HG03280 (cell line): ENCODE measurements at regions not wholly inside any gene's neighbourhood (a gene's known extent, or its start where the extent isn't known, plus 50 kb on each side); places are given as distances from the start of the nearest gene placed in this dataset.

Experiments
- ATAC-seq: cut with Tn5 transposase; IDR thresholded peaks from one replicate; pipeline ENCODE4 v1.9.1; 2021; ENCODE audit warnings: mild to moderate bottlenecking, moderate library complexity; ENCODE audit not compliant: unreplicated experiment

- no peak for ATAC-seq
Observed at GRCh38 chr16:73768786-73769203, 527.8 kb upstream of the PSMD7 start.

DNA sequence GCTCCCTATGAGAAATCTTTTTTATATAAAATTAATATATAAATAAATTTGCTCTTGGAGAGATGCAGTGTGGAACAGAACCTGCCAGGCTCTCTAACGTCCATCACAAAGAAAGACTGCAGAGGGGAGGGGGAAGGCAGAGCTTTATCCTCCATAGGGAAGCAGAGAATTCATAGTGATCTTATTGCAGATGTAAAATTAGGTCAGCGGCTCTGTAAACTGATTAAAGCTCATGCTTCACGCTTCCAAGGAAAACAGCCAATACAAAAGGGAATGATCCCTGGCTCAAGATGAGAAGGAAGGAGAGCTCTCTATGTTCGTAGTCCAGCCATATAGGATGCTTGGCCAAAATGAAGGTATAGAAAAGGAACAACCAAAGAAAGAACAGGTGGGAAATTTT is 532.3 kb upstream of the PSMD7 start:
- ATAC-seq: no peak

DNA sequence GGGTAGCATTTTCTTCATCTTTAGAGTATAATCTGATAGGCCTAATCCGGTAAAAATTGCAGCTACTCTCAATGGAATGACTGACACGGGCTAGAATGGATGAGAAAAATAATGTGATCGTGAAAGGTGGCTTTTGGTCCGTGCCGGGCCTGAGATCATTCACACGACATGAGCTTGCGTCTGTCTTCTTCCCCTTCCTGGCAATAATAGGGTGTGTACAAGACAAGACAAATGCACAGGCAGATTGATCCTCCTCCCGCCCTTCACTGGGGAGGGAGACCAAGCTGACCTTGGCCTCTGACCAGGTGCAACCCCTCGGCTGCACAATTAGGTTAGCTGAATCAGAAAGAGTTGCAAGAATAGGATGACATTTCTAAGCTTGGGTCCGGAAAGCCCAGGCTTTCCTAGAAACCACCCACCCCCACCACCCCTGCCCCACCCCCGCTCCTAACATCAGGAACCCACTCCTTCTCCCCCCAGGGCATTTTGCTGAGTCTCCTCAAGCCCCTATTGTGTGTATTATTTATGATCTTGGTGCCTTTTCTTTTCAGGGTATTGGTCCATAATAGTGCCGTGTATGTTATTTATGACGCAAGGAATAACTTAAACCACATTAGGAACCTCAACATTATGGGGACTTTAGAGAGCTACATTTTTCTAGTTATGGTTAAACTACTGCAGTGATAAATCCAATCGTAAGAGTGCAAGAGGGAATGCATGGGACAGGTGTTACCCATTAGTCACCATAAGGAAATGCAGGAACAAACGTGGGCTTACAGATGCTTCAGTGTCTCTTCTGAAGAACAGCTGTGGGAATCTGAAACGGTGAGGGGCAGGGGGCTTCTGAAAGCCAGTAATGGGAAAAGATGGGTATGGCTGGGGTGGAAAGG is 540.1 kb upstream of the PSMD7 start:
- ATAC-seq: no peak

GRCh38 chr16:73753931-73754330 is 542.7 kb upstream of the PSMD7 start:
- ATAC-seq: no peak

DNA sequence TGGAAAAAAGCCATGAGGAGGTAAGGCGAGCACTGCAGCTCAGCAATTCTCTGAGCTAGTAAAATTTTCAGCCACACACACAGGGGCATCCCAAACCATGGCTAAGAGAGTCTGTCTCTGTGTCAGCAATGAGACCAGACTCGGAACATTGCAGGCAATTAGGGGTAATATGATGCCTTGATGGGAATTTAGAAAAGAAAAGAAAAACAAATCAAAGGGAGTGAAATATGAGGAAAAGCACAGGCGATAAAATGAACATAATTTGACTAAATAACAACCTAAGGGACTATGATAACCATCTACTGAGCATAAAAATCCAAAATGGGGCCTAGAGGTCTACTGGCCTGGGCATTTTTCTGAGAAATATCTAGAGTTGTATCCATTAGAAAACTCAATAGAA is 546.0 kb upstream of the PSMD7 start:
- ATAC-seq: no peak

DNA sequence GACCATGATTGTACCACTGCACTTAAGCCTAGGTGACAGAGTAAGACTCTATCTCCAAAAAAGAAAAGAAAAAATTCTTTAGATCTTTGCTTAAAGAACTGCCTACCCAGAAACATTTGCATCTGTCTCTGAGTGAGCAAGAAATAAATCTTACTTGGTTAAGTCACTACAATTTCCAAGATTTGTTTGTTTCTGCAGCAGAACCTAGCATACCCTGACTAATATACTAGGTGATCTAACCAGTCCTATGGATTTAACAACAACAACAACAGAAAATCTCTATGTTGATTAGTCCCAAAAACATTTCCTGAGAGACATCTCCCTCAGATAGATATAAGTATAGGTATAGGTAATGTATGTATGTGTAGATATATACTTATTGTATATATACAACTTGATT is 549.3 kb upstream of the PSMD7 start:
- ATAC-seq: no peak

DNA sequence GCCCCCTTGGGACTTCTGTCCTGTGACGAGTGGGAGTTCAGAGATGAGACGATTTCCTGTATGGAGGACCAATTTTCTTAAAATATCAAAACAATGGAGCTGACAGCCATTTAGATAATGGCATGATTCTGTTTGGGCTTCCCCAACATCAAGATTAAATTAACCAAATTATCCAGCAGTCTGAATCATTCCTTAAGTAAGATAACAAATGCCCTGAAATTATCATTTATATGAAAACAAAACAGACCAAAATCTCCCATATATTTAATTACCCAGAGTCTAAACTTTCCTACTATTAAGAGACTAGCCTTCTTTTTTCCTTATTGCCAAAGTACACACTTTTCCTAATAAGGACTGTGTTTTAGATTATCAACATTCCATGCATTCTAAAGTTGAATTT is 550.1 kb upstream of the PSMD7 start:
- no peak for ATAC-seq

DNA sequence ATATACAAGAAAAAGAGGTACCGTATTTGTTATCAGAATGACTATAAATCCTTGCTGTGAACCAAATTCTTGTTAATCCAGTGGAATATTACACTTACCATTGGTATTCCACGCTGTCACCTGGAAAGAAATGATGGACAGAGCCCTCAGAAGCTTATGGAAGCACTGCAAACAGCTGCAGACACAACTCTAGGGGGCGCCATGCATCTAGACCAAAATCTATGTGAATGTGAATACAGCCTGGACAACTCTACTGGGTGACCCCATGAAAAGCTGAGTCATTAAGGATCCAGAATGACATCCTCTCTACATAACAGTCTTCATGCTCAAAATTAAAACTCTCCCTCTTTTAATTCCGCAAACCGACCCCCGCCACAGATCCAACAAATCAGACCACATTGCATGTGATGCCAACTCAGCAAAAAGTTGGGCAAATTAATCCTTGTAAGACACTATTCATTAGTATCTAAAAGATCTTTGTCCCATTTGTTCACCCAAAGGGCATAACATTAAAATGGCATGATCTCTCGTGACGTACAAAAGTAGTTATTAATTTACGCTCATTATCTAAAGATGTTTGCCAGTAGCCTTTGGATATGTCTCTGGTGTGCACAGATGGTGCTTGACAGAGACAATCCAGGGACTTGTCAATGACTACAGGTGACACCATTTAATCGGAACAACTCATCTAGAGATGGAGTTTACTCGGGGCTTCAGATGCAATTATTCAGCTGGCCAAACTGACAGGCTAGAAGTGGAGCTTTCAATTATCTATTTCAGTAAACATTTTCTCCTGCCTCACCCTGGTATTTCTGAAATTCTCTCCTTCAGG is 552.7 kb upstream of the PSMD7 start:
- no peak for ATAC-seq

DNA sequence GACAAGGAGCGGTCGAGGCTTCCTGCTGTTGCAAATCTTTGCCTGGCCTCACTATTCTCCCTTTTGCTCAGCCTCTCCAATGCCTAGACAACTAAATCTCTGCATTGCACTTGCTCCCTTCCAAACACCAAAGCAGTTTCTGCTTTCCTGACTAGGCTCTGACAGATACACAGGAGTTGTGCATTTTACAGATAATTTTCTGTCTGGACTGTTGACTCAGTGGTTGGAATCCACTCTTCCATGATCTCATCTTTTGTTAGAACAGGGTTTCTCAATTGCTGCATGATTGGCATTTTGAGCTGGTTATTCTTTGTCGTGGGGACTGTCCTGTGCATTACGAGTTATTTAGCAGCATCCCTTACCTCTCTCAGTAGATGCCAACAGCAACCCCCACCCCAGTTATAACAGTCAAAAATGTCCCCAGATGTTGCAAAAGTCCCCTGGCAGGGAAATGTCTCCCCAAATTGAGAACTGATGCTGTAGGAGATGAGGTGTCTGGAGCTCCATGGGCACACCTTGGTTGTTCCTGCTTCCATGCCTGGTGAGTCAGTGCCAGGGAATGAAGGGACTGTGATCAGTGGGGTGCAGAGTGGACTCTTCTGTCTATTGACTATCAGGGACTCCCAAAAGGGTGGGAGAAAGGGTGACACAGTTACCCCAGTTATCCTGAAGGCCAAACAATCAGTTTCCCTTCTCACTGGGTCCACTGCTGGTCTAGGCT is 557.4 kb upstream of the PSMD7 start:
- ATAC-seq: no peak

DNA sequence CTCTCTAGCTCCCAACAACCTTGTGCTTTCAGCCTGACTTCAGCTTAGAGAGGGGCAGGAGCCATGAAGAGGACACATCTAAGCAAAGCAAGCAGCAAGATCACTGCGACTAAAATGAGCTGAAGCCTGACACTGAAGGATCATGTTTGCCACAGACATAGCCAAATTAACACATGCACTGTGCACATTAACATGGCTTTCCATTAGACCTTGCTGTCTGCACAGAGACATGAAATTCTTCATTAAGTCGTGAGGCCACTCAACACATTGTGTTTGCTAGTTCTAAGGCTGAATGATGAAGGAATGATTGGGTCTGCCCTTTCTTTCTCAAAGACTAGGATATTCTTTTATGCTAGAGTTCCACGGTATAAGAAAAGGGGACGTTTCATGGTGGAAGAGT is 558.3 kb upstream of the PSMD7 start:
- ATAC-seq: no peak

DNA sequence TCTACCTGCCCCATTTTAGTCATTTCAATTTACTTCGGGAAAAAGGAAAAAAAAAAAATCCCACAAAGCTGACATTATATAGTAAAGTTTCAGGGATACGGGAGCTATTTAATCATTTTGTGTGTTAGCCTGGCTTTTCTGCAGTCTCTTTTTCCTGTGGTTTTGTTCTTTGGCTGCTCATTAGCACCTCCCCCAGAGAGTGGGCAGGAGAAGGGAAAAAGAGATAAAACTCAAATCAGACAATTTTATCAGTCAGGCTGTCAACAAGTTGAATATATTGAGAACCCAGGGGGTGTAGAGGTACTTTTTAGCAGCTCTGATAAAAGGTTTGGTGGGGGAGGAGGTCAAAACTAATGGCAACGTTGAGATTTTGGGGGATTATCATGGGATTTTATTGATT is 559.0 kb upstream of the PSMD7 start:
- ATAC-seq: no peak

DNA sequence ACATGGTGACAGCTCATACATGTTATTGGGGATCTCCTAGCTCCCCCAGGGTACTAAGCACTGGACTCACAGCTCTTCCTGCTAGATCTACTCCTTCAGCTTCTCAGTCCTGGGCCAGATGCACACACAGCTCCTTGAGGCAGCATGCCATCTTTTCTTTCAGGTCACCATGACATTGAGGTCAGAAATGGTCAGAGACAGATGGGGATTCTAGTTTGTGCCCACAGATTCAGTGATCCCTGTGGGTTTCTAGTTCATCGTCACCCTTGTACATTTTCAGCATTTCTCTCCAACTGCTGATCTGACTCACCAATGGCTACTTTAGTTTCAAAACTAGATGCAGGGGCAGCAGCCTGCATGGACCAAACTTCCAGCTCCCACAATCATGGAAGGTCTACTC is 560.7 kb upstream of the PSMD7 start:
- ATAC-seq: no peak

GRCh38 chr16:73735018-73735417 is 561.6 kb upstream of the PSMD7 start:
- ATAC-seq: no peak

- ATAC-seq: no peak
Observed at GRCh38 chr16:73732681-73733080, 563.9 kb upstream of the PSMD7 start.

- ATAC-seq: no peak
Observed at GRCh38 chr16:73732143-73732542, 564.5 kb upstream of the PSMD7 start.

- no peak for ATAC-seq
Observed at GRCh38 chr16:73730481-73731090, 566.0 kb upstream of the PSMD7 start.

- ATAC-seq: no peak
Observed at GRCh38 chr16:73725156-73725555, 571.5 kb upstream of the PSMD7 start.

- no peak for ATAC-seq
Observed at GRCh38 chr16:73724503-73724902, 572.1 kb upstream of the PSMD7 start.

GRCh38 chr16:73717266-73717974 is 579.2 kb upstream of the PSMD7 start:
- ATAC-seq: no peak

DNA sequence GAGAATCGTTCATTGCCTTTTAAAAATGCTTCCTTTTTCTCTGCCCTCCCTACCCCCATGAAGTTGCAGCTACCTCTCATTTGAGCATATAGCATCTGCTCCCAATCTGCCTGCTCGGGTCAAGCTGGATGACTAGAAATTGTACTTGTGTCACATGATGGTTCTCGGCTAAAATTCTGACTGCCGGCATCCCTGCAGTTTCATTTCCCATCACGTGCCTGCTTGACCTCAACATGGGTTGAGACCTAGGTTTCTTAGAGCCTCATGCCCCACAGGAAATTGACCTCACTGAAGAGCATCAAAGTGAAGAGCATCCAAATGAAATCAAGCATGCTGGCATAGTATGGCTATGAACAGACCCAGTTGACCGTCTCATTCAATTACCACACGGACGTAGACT is 581.6 kb upstream of the PSMD7 start:
- ATAC-seq: no peak
